Hepatocyte (in vitro differentiated cells): ENCODE measurements at regions not wholly inside any gene's neighbourhood (a gene's known extent, or its start where the extent isn't known, plus 50 kb on each side); places are given as distances from the start of the nearest gene placed in this dataset.

Source experiments
- DNase-seq: peaks from one replicate; pipeline ENCODE4 v3.0.0-alpha.2; 2016; ENCODE audit warnings: low spot score
- H2AFZ ChIP-seq: fragments of 200-600 bp; sonication (generic); 2 replicates; pipeline ENCODE4 v1.6.0; 2016; ENCODE audit warnings: antibody characterized with exemption, mild to moderate bottlenecking
- H3K27ac ChIP-seq: fragments of 200-600 bp; sonication (generic); 2 replicates; pipeline ENCODE4 v1.5.1; 2016; ENCODE audit warnings: mild to moderate bottlenecking
- H3K27me3 ChIP-seq: fragments of 200-600 bp; sonication (generic); 2 replicates; pipeline ENCODE4 v1.6.1; 2016
- H3K36me3 ChIP-seq: fragments of 200-600 bp; sonication (generic); replicated peaks from 2 replicates; pipeline ENCODE4 v1.5.1; 2016; ENCODE audit warnings: low read depth; ENCODE audit not compliant: insufficient read depth
- H3K4me1 ChIP-seq: fragments of 200-600 bp; sonication (generic); 2 replicates; pipeline ENCODE4 v1.5.1; 2016; ENCODE audit warnings: mild to moderate bottlenecking, moderate library complexity; ENCODE audit not compliant: insufficient read depth
- H3K4me2 ChIP-seq: fragments of 200-600 bp; sonication (generic); 2 replicates; pipeline ENCODE4 v1.6.0; 2016
- H3K4me3 ChIP-seq: fragments of 200-600 bp; sonication (generic); 2 replicates; pipeline ENCODE4 v1.5.1; 2016; ENCODE audit warnings: mild to moderate bottlenecking
- H3K79me2 ChIP-seq: fragments of 200-600 bp; sonication (generic); 2 replicates; pipeline ENCODE4 v1.6.0; 2017; ENCODE audit warnings: mild to moderate bottlenecking
- H3K9me2 ChIP-seq: fragments of 200-600 bp; sonication (generic); replicated peaks from 2 replicates; pipeline ENCODE4 v1.6.0; 2017; ENCODE audit warnings: mild to moderate bottlenecking; ENCODE audit not compliant: insufficient read depth
- H3K9me3 ChIP-seq: fragments of 200-600 bp; sonication (generic); 2 replicates; pipeline ENCODE4 v1.5.1; 2016; ENCODE audit warnings: low read depth, mild to moderate bottlenecking
- H4K20me1 ChIP-seq: fragments of 200-600 bp; sonication (generic); 2 replicates; pipeline ENCODE4 v1.6.0; 2016; ENCODE audit warnings: mild to moderate bottlenecking; ENCODE audit not compliant: insufficient read depth, poor library complexity, severe bottlenecking
- CTCF ChIP-seq: fragments of 200-600 bp; sonication (generic); IDR thresholded peaks from 2 replicates; pipeline ENCODE4 v1.5.1; 2016; ENCODE audit warnings: antibody characterized with exemption, mild to moderate bottlenecking; ENCODE audit not compliant: poor library complexity
- EZH2 ChIP-seq: fragments of 200-600 bp; sonication (generic); IDR thresholded peaks from 2 replicates; pipeline ENCODE4 v1.6.1; 2016; ENCODE audit warnings: antibody characterized with exemption, mild to moderate bottlenecking, borderline replicate concordance
- EZH2phosphoT487 ChIP-seq: fragments of 200-600 bp; sonication (generic); IDR thresholded peaks from one replicate; pipeline ENCODE4 v1.6.1; 2018; ENCODE audit warnings: antibody characterized with exemption, mild to moderate bottlenecking, low read depth, moderate library complexity; ENCODE audit not compliant: unreplicated experiment, severe bottlenecking
- WGBS: methylation state at CpG from one replicate; pipeline ENCODE4 v1.1.6; 2016; ENCODE audit warnings: low lambda C conversion rate; ENCODE audit errors: missing lambda C conversion rate; 5-methylcytosine and 5-hydroxymethylcytosine counted together

GRCh38 chrY:12343211-12343610 lies 357.8 kb upstream of the USP9Y start:
- Histone ChIP-seq H3K27ac (no peak overlapping the region), H3K79me2 (no peaks in the 10 kb centered on the region), H3K9me2 (no peaks in the 10 kb centered on the region), H3K4me1 (no peaks in the 10 kb centered on the region), H3K4me3 (no peak overlapping the region), H3K27me3 (no peaks in the 10 kb centered on the region), H3K36me3 (no peaks in the 10 kb centered on the region), H4K20me1 (no peaks in the 10 kb centered on the region), H3K4me2 (no peak overlapping the region), H3K9me3 (no peaks in the 10 kb centered on the region), H2AFZ (no peak overlapping the region)
- no peak for TF ChIP-seq CTCF
- no peak for TF ChIP-seq EZH2phosphoT487
- TF ChIP-seq EZH2 = no peak
- DNase-seq = no peak
- no CpG with 5 or more reads among the region's 4 CpGs for WGBS

GRCh38 chrY:12348181-12348580 lies 352.9 kb upstream of the USP9Y start:
- H3K9me3 ChIP-seq = no peaks in the 10 kb centered on the region
- no peaks in the 10 kb centered on the region for H3K4me1 ChIP-seq
- no peak overlapping the region for H2AFZ ChIP-seq
- no peak for DNase-seq
- no peaks in the 10 kb centered on the region for H3K79me2 ChIP-seq
- H3K27me3 ChIP-seq = no peaks in the 10 kb centered on the region
- H3K36me3 ChIP-seq = no peaks in the 10 kb centered on the region
- H3K9me2 ChIP-seq = no peaks in the 10 kb centered on the region
- H4K20me1 ChIP-seq = no peaks in the 10 kb centered on the region
- TF ChIP-seq EZH2 = no peak
- no peak for TF ChIP-seq CTCF
- H3K4me3 ChIP-seq = no peak overlapping the region
- WGBS = no CpG with 5 or more reads among the region's 2 CpGs
- H3K4me2 ChIP-seq = no peak overlapping the region
- no peak overlapping the region for H3K27ac ChIP-seq

- H4K20me1 ChIP-seq = no peaks in the 10 kb centered on the region
- no peak overlapping the region for H3K4me2 ChIP-seq
- no peaks in the 10 kb centered on the region for H3K4me1 ChIP-seq
- no peaks in the 10 kb centered on the region for H3K79me2 ChIP-seq
- no peak for TF ChIP-seq EZH2
- no peak for TF ChIP-seq CTCF
- TF ChIP-seq EZH2phosphoT487 = no peak
- H3K27me3 ChIP-seq = no peaks in the 10 kb centered on the region
- WGBS = no CpG with 5 or more reads among the region's 3 CpGs
- no peak overlapping the region for H3K27ac ChIP-seq
- no peaks in the 10 kb centered on the region for H3K36me3 ChIP-seq
- no peak for DNase-seq
- H3K9me2 ChIP-seq = no peaks in the 10 kb centered on the region
- no peak overlapping the region for H2AFZ ChIP-seq
- no peak overlapping the region for H3K4me3 ChIP-seq
- no peaks in the 10 kb centered on the region for H3K9me3 ChIP-seq
Observed at GRCh38 chrY:12357204-12357603, 343.8 kb upstream of the USP9Y start.

GRCh38 chrY:12357655-12358054 lies 343.4 kb upstream of the USP9Y start:
- Histone ChIP-seq H3K27ac (no peak overlapping the region), H3K36me3 (no peaks in the 10 kb centered on the region), H3K9me3 (no peaks in the 10 kb centered on the region), H3K79me2 (no peaks in the 10 kb centered on the region), H2AFZ (no peak overlapping the region), H3K4me3 (no peak overlapping the region), H3K9me2 (no peaks in the 10 kb centered on the region), H4K20me1 (no peaks in the 10 kb centered on the region), H3K4me1 (no peaks in the 10 kb centered on the region), H3K27me3 (no peaks in the 10 kb centered on the region), H3K4me2 (no peak overlapping the region)
- TF ChIP-seq EZH2phosphoT487 = no peak
- no peak for TF ChIP-seq CTCF
- TF ChIP-seq EZH2 = no peak
- DNase-seq = no peak
- no CpG with 5 or more reads among the region's 6 CpGs for WGBS
